H9 (cell line): ENCODE measurements at regions not wholly inside any gene's neighbourhood (a gene's known extent, or its start where the extent isn't known, plus 50 kb on each side); places are given as distances from the start of the nearest gene placed in this dataset.

Source experiments
- DNase-seq: peaks from one replicate; pipeline ENCODE4 v3.0.0-alpha.2; 2017
- H2AFZ ChIP-seq: one replicate; pipeline ENCODE4 v1.6.1; 2013; ENCODE audit warnings: mild to moderate bottlenecking, low read length, control low read depth, moderate library complexity
- H2AK5ac ChIP-seq: 2 replicates; pipeline ENCODE4 v1.6.1; 2013; ENCODE audit warnings: low read length, control low read depth, mixed read lengths; ENCODE audit not compliant: insufficient read length
- H2BK120ac ChIP-seq: one replicate; pipeline ENCODE4 v1.6.1; 2013; ENCODE audit warnings: low read depth, mild to moderate bottlenecking, low read length, control low read depth, inconsistent platforms; ENCODE audit not compliant: poor library complexity, severe bottlenecking
- H2BK12ac ChIP-seq: 2 replicates; pipeline ENCODE4 v1.6.1; 2013; ENCODE audit warnings: low read length, control low read depth, mixed read lengths, low read depth; ENCODE audit not compliant: insufficient read length
- H2BK15ac ChIP-seq: 2 replicates; pipeline ENCODE4 v1.6.1; 2013; ENCODE audit warnings: low read depth, low read length, control low read depth
- H2BK20ac ChIP-seq: one replicate; pipeline ENCODE4 v1.6.1; 2013; ENCODE audit warnings: low read depth, mild to moderate bottlenecking, low read length, control low read depth, inconsistent platforms; ENCODE audit not compliant: poor library complexity, severe bottlenecking
- H2BK5ac ChIP-seq: 2 replicates; pipeline ENCODE4 v1.6.1; 2013; ENCODE audit warnings: low read length, control low read depth, mixed read lengths; ENCODE audit not compliant: insufficient read length
- H3K14ac ChIP-seq: 2 replicates; pipeline ENCODE4 v1.6.1; 2013; ENCODE audit warnings: low read length, control low read depth; ENCODE audit not compliant: insufficient read depth
- H3K18ac ChIP-seq: 2 replicates; pipeline ENCODE4 v1.6.1; 2013; ENCODE audit warnings: low read depth, mild to moderate bottlenecking, mixed read lengths, low read length, control low read depth; ENCODE audit not compliant: insufficient read length
- H3K23ac ChIP-seq: 2 replicates; pipeline ENCODE4 v1.6.1; 2013; ENCODE audit warnings: low read length, control low read depth, mixed read lengths, low read depth; ENCODE audit not compliant: insufficient read length
- H3K23me2 ChIP-seq: 2 replicates; pipeline ENCODE4 v1.6.1; 2013; ENCODE audit warnings: low read depth, mild to moderate bottlenecking, mixed read lengths, low read length, control low read depth; ENCODE audit not compliant: insufficient read length, poor library complexity, severe bottlenecking
- H3K27ac ChIP-seq: 2 replicates; pipeline ENCODE4 v1.5.1; 2013; ENCODE audit warnings: low read length, control low read depth, mixed read lengths, low read depth; ENCODE audit not compliant: insufficient read length
- H3K27me3 ChIP-seq: 2 replicates; pipeline ENCODE4 v1.6.1; 2013; ENCODE audit warnings: low read length, control low read depth, inconsistent platforms; ENCODE audit not compliant: insufficient read depth
- H3K4ac ChIP-seq: 2 replicates; pipeline ENCODE4 v1.6.1; 2013; ENCODE audit warnings: low read depth, mild to moderate bottlenecking, control low read depth, inconsistent platforms, low read length, moderate library complexity
- H3K4me1 ChIP-seq: 2 replicates; pipeline ENCODE4 v1.6.1; 2013; ENCODE audit warnings: low read length, control low read depth, inconsistent platforms; ENCODE audit not compliant: insufficient read depth
- H3K4me2 ChIP-seq: 2 replicates; pipeline ENCODE4 v1.6.1; 2013; ENCODE audit warnings: low read length, control low read depth, mixed read lengths; ENCODE audit not compliant: insufficient read length, insufficient read depth
- H3K56ac ChIP-seq: 2 replicates; pipeline ENCODE4 v1.6.1; 2013; ENCODE audit warnings: low read depth, mild to moderate bottlenecking, mixed read lengths, low read length, control low read depth; ENCODE audit not compliant: insufficient read length
- H3K79me1 ChIP-seq: 2 replicates; pipeline ENCODE4 v1.6.1; 2013; ENCODE audit warnings: low read depth, mild to moderate bottlenecking, moderate library complexity, low read length, control low read depth, inconsistent platforms; ENCODE audit not compliant: insufficient read depth, poor library complexity, severe bottlenecking
- H3K79me2 ChIP-seq: 2 replicates; pipeline ENCODE4 v1.6.1; 2013; ENCODE audit warnings: low read length, control low read depth, inconsistent platforms; ENCODE audit not compliant: insufficient read depth
- H3K9ac ChIP-seq: 2 replicates; pipeline ENCODE4 v1.6.1; 2013; ENCODE audit warnings: low read length, control low read depth, mixed read lengths; ENCODE audit not compliant: insufficient read length; ENCODE audit errors: extremely low read depth
- H3K9me3 ChIP-seq: one replicate; pipeline ENCODE4 v1.6.1; 2013; ENCODE audit warnings: low read depth, low read length, inconsistent platforms; ENCODE audit not compliant: control insufficient read depth
- H3T11ph ChIP-seq: one replicate; pipeline ENCODE4 v1.6.1; 2013; ENCODE audit warnings: mild to moderate bottlenecking, low read length, control low read depth, inconsistent platforms
- H4K20me1 ChIP-seq: one replicate; pipeline ENCODE4 v1.6.1; 2013; ENCODE audit not compliant: control insufficient read depth, insufficient read length, insufficient read depth
- H4K5ac ChIP-seq: 2 replicates; pipeline ENCODE4 v1.6.1; 2013; ENCODE audit warnings: low read depth, mild to moderate bottlenecking, mixed read lengths, low read length, control low read depth; ENCODE audit not compliant: insufficient read length
- H4K8ac ChIP-seq: replicated peaks from 2 replicates; pipeline ENCODE4 v1.6.1; 2013; ENCODE audit warnings: low read length, control low read depth, mixed read lengths, low read depth; ENCODE audit not compliant: insufficient read length
- H4K91ac ChIP-seq: 2 replicates; pipeline ENCODE4 v1.6.1; 2013; ENCODE audit warnings: low read depth, mild to moderate bottlenecking, moderate library complexity, mixed read lengths, low read length, control low read depth; ENCODE audit not compliant: insufficient read length
- H3K27ac Mint-ChIP-seq, 3 experiments: 2 replicates in 2 of 3; 3 replicates in 1 of 3; pipeline ENCODE4 v1.8.0; 2020 to 2021; ENCODE audit warnings: mixed read lengths in 3 of 3, mild to moderate bottlenecking in 1 of 3, moderate library complexity in 1 of 3
- H3K27me3 Mint-ChIP-seq: 2 replicates; pipeline ENCODE4 v1.8.0; 2021; ENCODE audit warnings: low read depth, mild to moderate bottlenecking, moderate library complexity, mixed read lengths
- H3K36me3 Mint-ChIP-seq, 3 experiments: 2 replicates in 2 of 3; 3 replicates in 1 of 3; pipeline ENCODE4 v1.8.0; 2020 to 2021; ENCODE audit warnings: low read depth in 3 of 3, mixed read lengths in 3 of 3; ENCODE audit not compliant: insufficient read depth in 1 of 3
- H3K4me1 Mint-ChIP-seq, 2 experiments: 2 replicates each; pipeline ENCODE4 v1.8.0; 2020; ENCODE audit warnings: mixed read lengths in 2 of 2
- H3K4me3 Mint-ChIP-seq, 2 experiments: 2 replicates in 1 of 2; 3 replicates in 1 of 2; pipeline ENCODE4 v1.8.0; 2020 to 2021; ENCODE audit warnings: mild to moderate bottlenecking in 2 of 2, mixed read lengths in 2 of 2, moderate library complexity in 1 of 2
- H3K9me3 Mint-ChIP-seq, 2 experiments: 2 replicates in 1 of 2; 3 replicates in 1 of 2; pipeline ENCODE4 v1.8.0; 2020; ENCODE audit warnings: mild to moderate bottlenecking in 2 of 2, mixed read lengths in 2 of 2, moderate library complexity in 1 of 2
- CTCF ChIP-seq: fragments of 200-600 bp; sonication (generic); conservative IDR thresholded peaks from 3 replicates; pipeline ENCODE4 v1.8.0; 2021; ENCODE audit warnings: antibody characterized with exemption, mild to moderate bottlenecking
- WGBS: extraction: QIAGEN DNeasy Blood & Tissue Kit; methylation state at CpG from one replicate; pipeline ENCODE4 v1.1.7; 2013; ENCODE audit warnings: missing lambda C conversion rate, low lambda C conversion rate, mixed read lengths; ENCODE audit not compliant: insufficient read length; ENCODE audit errors: extremely low coverage; 5-methylcytosine and 5-hydroxymethylcytosine counted together

GRCh38 chr18:54766634-54767033 lies 61.6 kb upstream of the RAB27B start:
- Histone ChIP-seq H3K14ac (no peak overlapping the region), H3K79me2 (no peaks in the 10 kb centered on the region), H2AFZ (no peak overlapping the region), H2AK5ac (no peak overlapping the region), H2BK12ac (no peak overlapping the region), H3K23ac (no peak overlapping the region), H3K4ac (no peak overlapping the region), H3K4me1 (peaks cover 7% of the 10 kb centered on the region), H3K4me2 (no peak overlapping the region), H3K56ac (no peak overlapping the region), H3K27me3 (no peaks in the 10 kb centered on the region), H3K9me3 (no peaks in the 10 kb centered on the region), H3T11ph (no peak overlapping the region), H4K5ac (no peak overlapping the region), H4K91ac (no peak overlapping the region), H3K23me2 (no peaks in the 10 kb centered on the region), H3K9ac (no peak overlapping the region), H4K20me1 (no peaks in the 10 kb centered on the region), H4K8ac (no peak overlapping the region), H2BK20ac (no peak overlapping the region), H2BK120ac (no peak overlapping the region), H3K79me1 (no peaks in the 10 kb centered on the region), H3K18ac (no peak overlapping the region), H3K27ac (no peak overlapping the region), H2BK5ac (no peak overlapping the region), H2BK15ac (no peak overlapping the region)
- TF ChIP-seq CTCF: no peak
- H3K36me3 Mint-ChIP-seq: no peaks in the 10 kb centered on the region; a peak in 1 of 7 replicates
- peaks cover 30 to 40% of the 10 kb centered on the region in 2 experiments for H3K4me1 Mint-ChIP-seq
- H3K9me3 Mint-ChIP-seq: no peaks in the 10 kb centered on the region
- DNase-seq: no peak
- H3K4me3 Mint-ChIP-seq: no peak overlapping the region
- no peaks in the 10 kb centered on the region for H3K27me3 Mint-ChIP-seq
- no CpG with 5 or more reads among the region's 1 CpG for WGBS
- H3K27ac Mint-ChIP-seq: no peak overlapping the region
